Fibroblast of pulmonary artery (primary cell): ENCODE measurements at regions not wholly inside any gene's neighbourhood (a gene's known extent, or its start where the extent isn't known, plus 50 kb on each side); places are given as distances from the start of the nearest gene placed in this dataset.
"Not testable (repeated sequence)": the region's sequence is repeated elsewhere in the genome, so short reads cannot be mapped to it uniquely, and the experiment has no call there.

Experiments used
- DNase-seq: peaks from one replicate; pipeline ENCODE4 v3.0.0-alpha.2; 2010; ENCODE audit warnings: low read depth
- H3K4me3 ChIP-seq: replicated peaks from 2 replicates; pipeline ENCODE4 v1.5.1; 2011; ENCODE audit warnings: low read depth, mild to moderate bottlenecking, control low read depth, low read length, moderate library complexity
- CTCF ChIP-seq: IDR thresholded peaks from 2 replicates; pipeline ENCODE4 v1.5.1; 2011; ENCODE audit warnings: mild to moderate bottlenecking, control low read depth, low read length, inconsistent platforms; ENCODE audit errors: missing control alignments

- H3K4me3 ChIP-seq, result no peak overlapping the region
- no peak for DNase-seq
- no peak for TF ChIP-seq CTCF
Observed at GRCh38 chr17:34010534-34010933, 244.6 kb upstream of the CCL2 start.

GRCh38 chr17:34011599-34011998, 243.5 kb upstream of the CCL2 start:
- H3K4me3 ChIP-seq, result no peak overlapping the region
- no peak for TF ChIP-seq CTCF
- no peak for DNase-seq

- TF ChIP-seq CTCF, result no peak
- H3K4me3 ChIP-seq, result no peak overlapping the region
- DNase-seq, result no peak
Observed at GRCh38 chr17:34012709-34013375, 242.2 kb upstream of the CCL2 start.

GRCh38 chr17:34015253-34015652, 239.8 kb upstream of the CCL2 start:
- no peak for TF ChIP-seq CTCF
- DNase-seq, result no peak
- H3K4me3 ChIP-seq, result no peak overlapping the region

GRCh38 chr17:34024386-34024785, 230.7 kb upstream of the CCL2 start:
- no peak for TF ChIP-seq CTCF
- no peak for DNase-seq
- H3K4me3 ChIP-seq, result no peak overlapping the region

GRCh38 chr17:34024806-34025551, 230.1 kb upstream of the CCL2 start:
- no peak for TF ChIP-seq CTCF
- H3K4me3 ChIP-seq, result no peak overlapping the region
- DNase-seq, result no peak

GRCh38 chr17:34030601-34031000, 224.5 kb upstream of the CCL2 start:
- not testable (repeated sequence) for H3K4me3 ChIP-seq, DNase-seq

GRCh38 chr17:34032305-34032704, 222.8 kb upstream of the CCL2 start:
- not testable (repeated sequence) for H3K4me3 ChIP-seq, DNase-seq

- DNase-seq, H3K4me3 ChIP-seq: not testable (repeated sequence)
Observed at GRCh38 chr17:34038786-34039185, 216.3 kb upstream of the CCL2 start.

GRCh38 chr17:34039213-34039612, 215.9 kb upstream of the CCL2 start:
- not testable (repeated sequence) for DNase-seq, H3K4me3 ChIP-seq

- peak; percentile 31 for DNase-seq
- H3K4me3 ChIP-seq, result not testable (repeated sequence)
Observed at GRCh38 chr17:34039759-34040555, 215.1 kb upstream of the CCL2 start.
